ENCODE measurements at regions not wholly inside any gene's neighbourhood (a gene's known extent, or its start where the extent isn't known, plus 50 kb on each side); places are given as distances from the start of the nearest gene placed in this dataset.
"Not testable (repeated sequence)": the region's sequence is repeated elsewhere in the genome, so short reads cannot be mapped to it uniquely, and the experiment has no call there.

- no peak for DNase-seq
These were observed 96.6 kb upstream of the KLF6 start for GRCh38 chr10:3881622-3882021.

- DNase-seq = no peak
These were observed 94.1 kb upstream of the KLF6 start for GRCh38 chr10:3879073-3879472.

GRCh38 chr10:3877211-3878000, 92.4 kb upstream of the KLF6 start:
- DNase-seq = peak; percentile 68

GRCh38 chr10:3876350-3876962, 91.4 kb upstream of the KLF6 start:
- DNase-seq = no peak

DNA sequence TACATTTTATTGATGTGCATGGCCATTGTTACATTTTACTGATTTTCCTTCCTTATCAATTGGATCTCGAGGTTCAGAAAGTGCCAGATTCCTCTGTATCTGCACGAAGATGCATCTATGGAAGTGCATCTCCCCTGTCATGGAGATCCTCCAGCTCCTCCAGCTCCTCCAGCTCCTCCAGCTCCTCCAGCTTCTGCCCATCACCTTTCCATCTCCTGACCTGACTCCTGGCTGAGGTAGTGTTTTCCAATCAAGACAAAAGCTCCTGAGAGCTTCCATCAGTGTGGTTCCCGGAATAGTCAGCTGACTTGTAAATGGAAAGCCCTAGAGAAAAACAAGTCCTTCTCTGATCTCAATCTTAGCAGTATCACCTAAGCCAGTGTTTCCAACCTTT, 90.8 kb upstream of the KLF6 start:
- no peak for DNase-seq

- DNase-seq = no peak
These were observed 90.2 kb upstream of the KLF6 start for GRCh38 chr10:3874990-3875841.

DNA sequence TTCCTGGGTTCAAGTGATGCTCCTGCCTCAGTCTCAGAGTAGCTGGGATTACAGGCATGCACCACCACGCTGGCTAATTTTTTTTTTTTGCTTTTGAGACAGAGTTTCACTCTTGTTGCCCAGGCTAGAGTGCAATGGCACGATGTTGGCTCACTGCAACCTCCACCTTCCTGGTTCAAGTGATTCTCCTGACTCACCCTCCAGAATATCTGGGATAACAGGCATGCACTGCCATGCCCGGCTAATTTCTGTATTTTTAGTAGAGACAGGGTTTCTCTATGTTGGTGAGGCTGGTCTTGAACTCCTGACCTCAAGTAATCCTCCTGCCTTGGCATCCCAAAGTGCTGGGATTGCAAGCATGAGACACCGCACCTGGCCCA, 89.6 kb upstream of the KLF6 start:
- DNase-seq = not testable (repeated sequence)

- DNase-seq = peak; percentile 98
These were observed 88.9 kb upstream of the KLF6 start for GRCh38 chr10:3873728-3874461.

- DNase-seq = no peak
These were observed 87.8 kb upstream of the KLF6 start for GRCh38 chr10:3872712-3873329.

- no peak for DNase-seq
These were observed 86.5 kb upstream of the KLF6 start for GRCh38 chr10:3871424-3871996.

DNA sequence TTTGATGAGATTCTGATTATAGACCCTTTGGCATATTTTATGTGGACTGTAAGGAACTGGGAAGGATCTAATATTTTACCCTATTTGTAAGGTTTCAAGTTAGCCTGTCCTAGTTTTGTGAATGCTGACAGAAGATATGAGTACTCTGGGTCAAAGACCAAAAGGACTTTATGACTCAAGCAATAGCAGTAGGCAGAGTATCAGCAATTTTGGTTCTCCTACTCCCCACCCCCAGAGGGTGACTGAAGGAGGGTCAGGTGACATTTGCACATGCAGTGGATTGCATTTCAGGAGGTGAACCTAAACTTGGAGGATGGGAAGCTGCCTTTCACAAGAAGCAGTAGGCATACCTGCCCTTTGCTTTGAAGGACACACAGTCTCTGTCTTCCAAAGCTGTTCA, 84.0 kb upstream of the KLF6 start:
- no peak for DNase-seq

GRCh38 chr10:3868271-3868664, 83.3 kb upstream of the KLF6 start:
- DNase-seq = no peak

GRCh38 chr10:3867454-3868270, 82.7 kb upstream of the KLF6 start:
- no peak for DNase-seq

DNA sequence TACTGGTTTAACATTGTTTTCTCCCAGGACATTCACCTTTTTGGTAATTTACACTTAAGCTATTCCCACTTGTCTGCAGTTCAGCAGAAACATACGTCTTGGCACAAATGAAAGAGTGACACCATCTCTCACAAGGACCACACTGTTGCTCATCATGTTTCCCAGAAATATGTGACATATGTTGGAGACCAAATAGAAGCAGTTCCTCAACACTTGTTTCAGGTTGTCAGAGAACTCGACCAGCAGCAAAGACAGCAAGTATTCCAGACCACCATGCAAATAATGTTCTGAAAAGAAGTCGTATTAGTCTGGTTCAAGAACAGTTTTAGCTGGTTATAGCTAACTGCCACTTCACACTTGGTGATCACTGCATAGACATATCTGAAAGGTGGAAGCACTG, 81.3 kb upstream of the KLF6 start:
- DNase-seq = peak; percentile 37

GRCh38 chr10:3865565-3865964, 80.6 kb upstream of the KLF6 start:
- no peak for DNase-seq

- no peak for DNase-seq
These were observed 76.8 kb upstream of the KLF6 start for GRCh38 chr10:3861795-3862194.

GRCh38 chr10:3858051-3858845, 73.2 kb upstream of the KLF6 start:
- DNase-seq = no peak

DNA sequence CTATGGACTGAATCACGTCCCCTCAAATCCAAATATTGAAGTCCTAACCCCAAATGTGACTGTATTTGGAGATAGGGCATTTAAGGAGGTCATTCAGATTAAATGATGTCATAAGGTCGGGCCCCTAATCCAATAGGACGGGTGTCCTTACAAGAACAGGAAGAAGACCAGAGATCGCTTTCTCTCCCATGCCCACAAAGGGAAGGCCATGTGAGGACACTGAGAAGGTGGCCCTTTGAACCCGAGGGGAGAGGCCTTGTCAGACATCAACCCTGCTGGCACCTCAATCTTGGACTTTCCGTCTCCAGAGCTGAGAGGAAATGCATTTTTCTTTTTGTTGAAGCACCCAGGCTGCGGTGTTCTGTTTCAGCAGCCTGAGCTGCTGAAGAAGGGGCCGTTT, 72.3 kb upstream of the KLF6 start:
- DNase-seq = no peak

GRCh38 chr10:3856593-3856992, 71.6 kb upstream of the KLF6 start:
- DNase-seq = no peak

GRCh38 chr10:3853547-3854303, 68.7 kb upstream of the KLF6 start:
- DNase-seq = no peak
